NT2/D1 (cell line): ENCODE measurements at regions not wholly inside any gene's neighbourhood (a gene's known extent, or its start where the extent isn't known, plus 50 kb on each side); places are given as distances from the start of the nearest gene placed in this dataset.

ENCODE experiments used
- SUZ12 ChIP-seq: IDR thresholded peaks from 2 replicates; pipeline ENCODE4 v1.6.1; 2011; ENCODE audit not compliant: insufficient read length, insufficient read depth; ENCODE audit errors: extremely low read depth
- ZNF274 ChIP-seq: IDR thresholded peaks from 2 replicates; pipeline ENCODE4 v1.6.1; 2011; ENCODE audit warnings: mild to moderate bottlenecking, low read depth, low read length

DNA sequence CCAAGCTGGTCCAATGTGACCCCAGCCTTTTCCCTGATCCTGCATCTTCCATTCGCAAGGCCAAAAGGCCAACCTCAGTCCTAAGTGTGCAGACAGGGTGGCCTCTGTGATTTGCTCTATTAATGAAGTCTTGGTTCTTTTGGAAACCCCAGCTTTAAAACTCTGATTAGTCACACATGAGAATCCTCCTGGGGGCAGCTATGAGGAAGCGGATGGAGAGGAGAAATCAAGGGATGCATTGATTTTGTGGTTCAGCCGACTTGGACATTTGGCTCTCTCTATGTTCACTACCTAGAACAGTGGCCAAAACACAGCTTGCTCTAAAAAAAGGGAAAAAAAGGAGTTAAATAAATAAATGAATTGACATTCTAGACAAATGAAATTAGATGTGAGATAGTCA is 98.6 kb upstream of the USP47 start:
- TF ChIP-seq ZNF274: no peak
- no peak for TF ChIP-seq SUZ12
